ENCODE measurements at regions not wholly inside any gene's neighbourhood (a gene's known extent, or its start where the extent isn't known, plus 50 kb on each side); places are given as distances from the start of the nearest gene placed in this dataset.

DNA sequence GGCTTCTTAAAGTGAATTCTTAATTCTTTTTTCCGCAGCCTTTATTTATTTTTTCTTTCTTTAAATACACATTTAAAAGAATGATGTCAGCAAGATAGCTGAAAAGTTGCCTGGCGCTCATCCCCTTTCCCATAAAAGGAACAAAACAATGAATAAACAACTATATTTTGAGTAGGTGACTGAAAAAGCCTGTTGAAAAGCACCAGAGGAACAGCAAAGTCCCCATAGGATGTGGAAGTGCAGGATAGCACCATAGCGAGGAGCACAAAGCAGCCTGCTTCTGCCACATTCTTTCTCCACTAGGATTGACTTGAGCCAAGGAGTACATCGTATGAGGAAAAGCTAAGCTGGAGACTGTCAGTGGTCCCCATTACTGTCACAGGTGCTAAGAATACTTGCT is 754.9 kb downstream of the SQOR start:
- peaks cover 4% of the 10 kb centered on the region for H3K9me3 ChIP-seq
- TF ChIP-seq CTCF (IDR thresholded peaks at IDR 0.05) = no peak
- no peaks in the 10 kb centered on the region for H3K4me1 ChIP-seq
- intact Hi-C loops (cut with DNase I) = no loop called here
- no peak overlapping the region for H3K27ac ChIP-seq
- no peak for DNase-seq
- H3K4me3 ChIP-seq = no peak overlapping the region
- no peaks in the 10 kb centered on the region for H3K36me3 ChIP-seq
- no peaks in the 10 kb centered on the region for H3K27me3 ChIP-seq (ENCODE audit: low read depth)
- ATAC-seq = no peak

DNA sequence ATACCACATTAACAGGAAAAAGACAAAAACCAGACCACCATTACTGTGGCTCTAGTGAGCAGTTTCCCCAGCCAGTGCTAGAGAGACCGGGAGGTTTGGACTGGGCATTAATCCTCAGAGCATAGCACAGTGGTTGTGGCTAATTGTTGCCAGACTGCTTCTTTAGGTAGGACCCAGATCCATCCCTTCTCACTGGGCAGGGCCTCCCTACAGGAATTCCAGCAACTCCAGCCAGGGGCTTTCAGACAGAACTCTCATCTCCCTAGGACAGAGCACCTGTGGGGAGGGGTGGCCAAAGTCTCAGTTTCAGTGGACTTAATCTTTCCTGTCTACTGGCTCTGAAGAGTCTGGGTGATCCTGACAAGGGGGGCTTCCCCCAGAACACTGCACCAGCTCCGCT is 759.6 kb downstream of the SQOR start:
- no peak for TF ChIP-seq CTCF (IDR thresholded peaks at IDR 0.05)
- DNase-seq (no peak), ATAC-seq (no peak)
- intact Hi-C loops (cut with DNase I) = no loop called here
- Histone ChIP-seq H3K27me3 (ENCODE audit: low read depth) (no peaks in the 10 kb centered on the region), H3K27ac (no peak overlapping the region), H3K4me1 (no peaks in the 10 kb centered on the region), H3K4me3 (no peak overlapping the region), H3K36me3 (no peaks in the 10 kb centered on the region), H3K9me3 (peaks cover 10% of the 10 kb centered on the region)

- Histone ChIP-seq H3K27me3 (ENCODE audit: low read depth) (peaks cover 4% of the 10 kb centered on the region), H3K4me3 (no peak overlapping the region), H3K27ac (no peak overlapping the region), H3K4me1 (no peaks in the 10 kb centered on the region), H3K9me3 (no peaks in the 10 kb centered on the region), H3K36me3 (no peaks in the 10 kb centered on the region)
- intact Hi-C loops (cut with DNase I) = no loop called here
- ATAC-seq (no peak), DNase-seq (no peak)
- no peak for TF ChIP-seq CTCF (IDR thresholded peaks at IDR 0.05)
Measured at GRCh38 chr15:46408312-46408711, 773.5 kb downstream of the SQOR start.

DNA sequence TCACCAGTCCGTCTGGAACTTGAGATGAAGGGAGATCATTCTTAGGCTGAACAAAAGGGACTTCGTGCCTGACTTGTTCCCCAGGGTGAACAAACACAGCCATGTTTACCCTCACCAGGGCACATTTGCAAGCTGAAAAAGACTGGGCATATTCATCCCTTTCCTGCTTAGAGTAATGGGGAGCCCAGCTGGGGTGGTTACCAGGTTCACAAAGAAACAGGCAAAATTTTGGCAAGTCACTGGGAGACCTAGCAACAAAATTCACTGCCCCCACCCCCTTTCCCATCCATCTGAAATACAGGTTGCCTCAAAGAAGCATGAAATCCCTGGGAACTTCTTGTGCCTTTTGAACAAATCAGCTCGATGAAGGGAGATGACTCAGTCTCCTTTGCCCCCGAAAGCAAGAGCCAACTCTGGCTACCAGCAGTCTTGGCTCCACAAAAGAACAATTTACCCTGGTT is 775.0 kb downstream of the SQOR start:
- Histone ChIP-seq H3K9me3 (no peaks in the 10 kb centered on the region), H3K4me3 (no peak overlapping the region), H3K27me3 (ENCODE audit: low read depth) (peaks cover 4% of the 10 kb centered on the region), H3K36me3 (no peaks in the 10 kb centered on the region), H3K27ac (no peak overlapping the region), H3K4me1 (no peaks in the 10 kb centered on the region)
- ATAC-seq = no peak
- no peak for TF ChIP-seq CTCF (IDR thresholded peaks at IDR 0.05)
- DNase-seq = no peak
- intact Hi-C loops (cut with DNase I) = no loop called here

DNA sequence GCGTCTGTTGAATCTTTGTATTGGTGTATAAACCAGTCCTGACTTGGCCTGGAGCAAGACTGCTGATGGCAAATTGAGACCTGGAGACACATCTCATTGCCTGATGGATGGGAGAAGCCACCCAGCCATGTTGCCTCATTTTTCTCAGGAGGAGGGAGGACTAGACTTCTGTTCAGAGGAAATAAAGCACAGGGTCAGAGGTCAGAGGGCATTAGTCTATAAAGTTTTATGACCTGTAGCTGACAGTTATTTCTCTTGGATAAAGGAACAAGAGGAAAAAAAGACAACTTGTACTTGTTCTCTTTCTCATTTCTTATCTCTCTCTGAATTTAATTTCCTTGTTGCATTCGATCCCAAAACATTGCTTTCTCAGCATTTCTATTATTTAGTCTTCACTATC is 775.9 kb downstream of the SQOR start:
- Histone ChIP-seq H3K4me3 (no peak overlapping the region), H3K9me3 (no peaks in the 10 kb centered on the region), H3K27me3 (ENCODE audit: low read depth) (peaks cover 4% of the 10 kb centered on the region), H3K4me1 (no peaks in the 10 kb centered on the region), H3K27ac (no peak overlapping the region), H3K36me3 (no peaks in the 10 kb centered on the region)
- ATAC-seq (no peak), DNase-seq (no peak)
- TF ChIP-seq CTCF (IDR thresholded peaks at IDR 0.05) = no peak
- intact Hi-C loops (cut with DNase I) = no loop called here

- no peak for ATAC-seq
- no peak for DNase-seq
- no peak for TF ChIP-seq CTCF (IDR thresholded peaks at IDR 0.05)
- H3K27me3 ChIP-seq (ENCODE audit: low read depth) = peaks cover 4% of the 10 kb centered on the region
- no peaks in the 10 kb centered on the region for H3K36me3 ChIP-seq
- intact Hi-C loops (cut with DNase I) = no loop called here
- H3K9me3 ChIP-seq = no peaks in the 10 kb centered on the region
- H3K27ac ChIP-seq = no peak overlapping the region
- H3K4me1 ChIP-seq = no peaks in the 10 kb centered on the region
- no peak overlapping the region for H3K4me3 ChIP-seq
Measured at GRCh38 chr15:46411900-46412299, 777.1 kb downstream of the SQOR start.

Measured in lower lobe of right lung (tissue), 2 donors.